Suppressor macrophage treated with lipopolysaccharide for 1 hour (primary cell): ENCODE measurements at regions not wholly inside any gene's neighbourhood (a gene's known extent, or its start where the extent isn't known, plus 50 kb on each side); places are given as distances from the start of the nearest gene placed in this dataset.
A peak's percentile ranks its signal among the peaks of the same experiment; 100 is the strongest.

Source experiments
- DNase-seq, 3 donors: peaks; one replicate each; pipeline ENCODE4 v3.0.0-alpha.2; 2020 to 2022

GRCh38 chr2:142220239-142220638 is 89.4 kb upstream of the LRP1B start:
- no peak for DNase-seq

- DNase-seq = no peak
Measured at GRCh38 chr2:142218471-142218870, 87.7 kb upstream of the LRP1B start.

GRCh38 chr2:142217804-142218203 is 87.0 kb upstream of the LRP1B start:
- DNase-seq = no peak

- DNase-seq = no peak
Measured at GRCh38 chr2:142200062-142200461, 69.2 kb upstream of the LRP1B start.

- no peak for DNase-seq
Measured at GRCh38 chr2:142199073-142199472, 68.3 kb upstream of the LRP1B start.

- no peak for DNase-seq
Measured at GRCh38 chr2:142190805-142191204, 60.0 kb upstream of the LRP1B start.

GRCh38 chr2:142189501-142189900 is 58.7 kb upstream of the LRP1B start:
- DNase-seq = no peak

GRCh38 chr2:142188562-142188961 is 57.7 kb upstream of the LRP1B start:
- DNase-seq = no peak

- DNase-seq = peak in 2 of 3 donors; percentile 17 to 20
Measured at GRCh38 chr2:142180820-142181533, 50.2 kb upstream of the LRP1B start.
